GM18508 (cell line): ENCODE measurements at regions not wholly inside any gene's neighbourhood (a gene's known extent, or its start where the extent isn't known, plus 50 kb on each side); places are given as distances from the start of the nearest gene placed in this dataset.

Experiments used
- ATAC-seq: cut with Tn5 transposase; IDR thresholded peaks from one replicate; pipeline ENCODE4 v1.9.1; 2021; ENCODE audit warnings: moderate number of reproducible peaks; ENCODE audit not compliant: insufficient read depth, unreplicated experiment

DNA sequence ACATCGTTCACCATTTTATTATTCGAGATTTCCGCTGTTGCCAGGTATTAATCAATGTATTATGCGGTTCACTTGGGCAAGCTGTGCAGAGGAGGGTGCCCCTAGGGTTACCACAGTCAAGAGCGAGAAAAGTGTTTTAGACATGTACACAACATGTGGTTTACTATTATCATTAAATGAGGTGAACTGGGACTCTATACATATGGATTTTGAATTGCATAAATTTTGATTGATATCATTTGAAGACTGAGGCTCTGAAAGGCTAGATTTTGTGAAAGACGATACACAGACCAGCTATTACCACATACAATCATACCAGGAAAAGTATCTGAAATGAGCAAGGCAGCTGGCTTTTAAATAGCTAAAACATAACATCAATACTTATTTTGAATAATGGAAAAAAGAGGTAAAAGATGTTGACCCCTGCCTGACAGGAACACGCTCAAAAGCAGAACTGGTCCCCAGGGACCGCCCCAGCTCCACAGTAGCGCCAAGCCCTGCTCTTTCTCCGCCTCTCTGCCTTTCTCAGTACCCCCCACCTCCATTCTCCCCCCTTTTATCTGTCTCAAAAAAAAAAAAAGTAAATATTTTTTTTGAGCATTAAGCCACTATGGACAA is 413.4 kb upstream of the MKI67 start:
- no peak for ATAC-seq

GRCh38 chr10:128540128-128540762 is 414.0 kb upstream of the MKI67 start:
- ATAC-seq: no peak

GRCh38 chr10:128540781-128541761 is 414.8 kb upstream of the MKI67 start:
- no peak for ATAC-seq

GRCh38 chr10:128541926-128542475 is 415.8 kb upstream of the MKI67 start:
- ATAC-seq: no peak

DNA sequence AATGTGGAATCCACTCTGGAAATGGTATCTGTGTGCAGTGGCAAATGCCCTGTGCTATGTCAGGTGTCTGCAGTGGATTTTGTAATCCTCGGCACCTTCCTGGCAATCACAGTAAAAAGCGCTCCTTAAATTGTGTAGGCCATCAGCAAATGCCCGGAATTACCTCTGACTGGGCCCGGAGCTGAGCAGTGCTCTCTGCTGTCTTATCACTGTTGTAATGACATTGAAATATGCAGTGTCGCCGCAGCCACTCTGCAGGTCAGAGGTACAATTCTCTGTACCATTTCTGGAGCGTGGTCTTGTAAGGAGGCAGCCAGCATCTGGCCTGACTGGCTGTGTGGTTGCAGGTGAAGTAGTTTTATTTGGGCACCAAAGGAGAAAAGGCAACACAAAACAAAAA is 416.4 kb upstream of the MKI67 start:
- no peak for ATAC-seq

DNA sequence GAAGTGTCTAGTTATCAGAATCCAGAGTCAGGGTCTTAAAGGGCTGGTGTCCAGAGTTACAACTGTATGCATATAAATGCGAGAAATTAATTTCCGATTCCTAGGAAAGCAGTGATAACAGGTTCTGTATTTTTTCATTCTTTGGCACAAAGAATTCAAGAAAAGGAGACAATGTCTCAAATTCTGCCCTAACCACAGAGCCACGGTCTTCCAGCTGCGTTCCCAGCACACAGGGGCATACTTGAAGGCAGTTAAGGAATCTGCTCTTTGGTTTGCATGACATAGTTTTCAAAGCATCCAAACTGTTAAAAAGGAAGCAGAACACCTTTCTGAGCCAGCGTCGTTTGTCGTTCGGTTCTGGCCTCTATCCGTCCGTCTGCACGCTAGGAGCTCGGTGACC is 416.9 kb upstream of the MKI67 start:
- no peak for ATAC-seq

DNA sequence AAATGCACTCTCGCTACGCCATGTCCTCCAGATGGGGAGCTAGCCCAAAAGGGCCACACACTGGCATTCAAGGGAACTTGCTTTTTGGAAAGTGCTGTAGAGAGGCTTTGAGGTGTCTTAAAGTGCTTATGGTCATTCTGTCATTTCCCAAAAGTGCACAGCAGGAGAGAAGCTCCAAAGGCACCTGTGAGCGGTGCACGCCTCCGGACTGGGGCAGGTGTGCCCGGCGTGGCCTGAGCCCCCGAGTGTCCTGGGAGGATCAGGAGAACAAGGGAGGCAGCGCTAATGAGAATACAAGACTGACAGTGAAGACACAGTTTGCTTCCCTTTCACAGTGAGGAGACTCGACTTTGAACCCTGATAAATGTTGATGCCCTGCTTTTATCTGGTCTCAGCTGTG is 419.0 kb upstream of the MKI67 start:
- ATAC-seq: no peak

- ATAC-seq: no peak
Measured at GRCh38 chr10:128546651-128547165, 420.5 kb upstream of the MKI67 start.

DNA sequence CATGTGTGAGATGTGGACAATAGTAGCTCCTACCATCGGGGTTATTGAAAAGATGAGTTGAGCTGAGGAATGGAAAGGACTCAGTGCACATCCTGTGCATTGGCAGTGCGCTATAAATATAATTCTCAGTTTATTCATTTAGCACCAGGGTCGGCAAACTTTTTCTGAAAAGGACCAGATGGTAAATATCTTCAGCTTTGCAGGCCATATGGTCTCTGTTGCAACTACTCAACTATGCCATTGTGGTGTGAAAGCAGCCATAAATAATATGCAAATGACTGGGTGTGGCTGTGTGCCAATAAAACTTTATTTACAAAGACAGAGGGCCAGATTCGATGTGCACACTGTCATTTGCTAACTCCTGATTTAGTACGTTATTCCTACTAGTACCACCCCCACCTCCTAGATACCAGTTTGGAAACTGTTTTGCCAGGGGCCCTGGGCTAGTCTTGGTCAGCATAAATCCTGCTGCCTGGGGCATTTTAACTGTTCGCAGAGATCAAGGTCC is 422.9 kb upstream of the MKI67 start:
- no peak for ATAC-seq

GRCh38 chr10:128550045-128550444 is 423.8 kb upstream of the MKI67 start:
- ATAC-seq: no peak

GRCh38 chr10:128551475-128551874 is 425.3 kb upstream of the MKI67 start:
- no peak for ATAC-seq

GRCh38 chr10:128553755-128554154 is 427.5 kb upstream of the MKI67 start:
- no peak for ATAC-seq

- no peak for ATAC-seq
Measured at GRCh38 chr10:128556182-128557110, 430.2 kb upstream of the MKI67 start.

DNA sequence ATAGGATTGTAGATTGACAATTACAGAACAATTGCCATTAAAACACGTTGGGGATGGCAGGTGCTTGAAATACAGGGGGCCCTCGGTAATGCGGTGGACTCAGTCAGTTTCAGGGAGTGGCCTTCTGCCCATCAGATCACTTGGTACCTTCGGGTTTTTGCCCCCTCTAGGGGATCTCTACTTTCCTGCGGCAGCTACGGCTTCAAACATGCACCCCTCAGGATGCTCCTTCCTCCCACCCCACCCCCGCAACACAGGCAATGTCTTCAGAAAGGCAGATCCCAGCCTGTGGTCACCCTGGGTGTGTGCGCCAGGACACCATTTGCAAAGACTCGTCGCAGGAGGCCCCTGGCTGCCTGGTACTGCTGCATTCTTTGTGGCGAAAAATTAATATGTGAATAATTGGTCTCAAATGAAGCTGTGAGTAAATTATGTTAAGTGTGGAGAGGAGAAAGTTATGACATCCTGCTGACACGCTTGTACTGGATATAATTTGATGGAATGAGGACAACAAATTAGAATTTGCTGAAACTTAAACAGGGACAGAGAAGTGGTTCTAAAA is 431.0 kb upstream of the MKI67 start:
- no peak for ATAC-seq

DNA sequence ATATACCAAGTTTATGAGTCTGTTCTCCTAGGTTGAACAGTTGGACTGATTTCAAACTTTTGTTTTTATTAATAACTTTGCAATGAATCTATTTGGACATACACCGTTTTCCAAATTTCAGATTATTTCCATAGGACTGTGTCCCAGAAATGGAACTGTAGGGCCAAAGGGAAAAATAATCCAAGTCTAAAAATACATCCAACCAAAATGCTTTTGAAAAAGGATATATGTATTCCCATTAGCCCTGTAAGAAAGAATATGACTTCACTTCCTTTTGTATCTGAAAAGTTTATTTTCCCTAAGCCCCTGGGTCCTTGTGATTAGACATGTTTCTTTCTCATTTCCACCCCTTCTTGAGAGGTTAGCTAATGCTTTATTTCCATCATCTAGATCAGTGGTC is 434.2 kb upstream of the MKI67 start:
- no peak for ATAC-seq

DNA sequence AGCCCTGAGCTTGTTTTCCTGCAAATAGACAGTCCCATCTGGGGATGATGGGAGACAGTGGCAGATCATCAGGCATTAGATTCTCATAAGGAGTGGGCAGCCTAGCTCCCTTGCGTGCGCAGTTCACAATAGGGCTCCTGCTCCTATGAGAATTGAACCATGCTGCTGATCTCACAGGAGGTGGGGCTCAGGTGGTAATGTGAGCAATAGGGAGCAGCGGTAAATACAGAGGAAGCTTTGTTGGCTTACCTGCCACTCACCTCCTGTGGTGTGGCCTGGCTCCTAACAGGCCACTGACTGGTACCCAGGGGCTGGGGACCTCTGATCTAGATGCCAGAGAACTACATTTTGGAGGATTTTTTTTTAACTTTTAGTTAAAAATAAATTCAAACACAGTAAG is 434.8 kb upstream of the MKI67 start:
- ATAC-seq: no peak

- no peak for ATAC-seq
Measured at GRCh38 chr10:128563387-128563786, 437.2 kb upstream of the MKI67 start.

- no peak for ATAC-seq
Measured at GRCh38 chr10:128563904-128564303, 437.7 kb upstream of the MKI67 start.

DNA sequence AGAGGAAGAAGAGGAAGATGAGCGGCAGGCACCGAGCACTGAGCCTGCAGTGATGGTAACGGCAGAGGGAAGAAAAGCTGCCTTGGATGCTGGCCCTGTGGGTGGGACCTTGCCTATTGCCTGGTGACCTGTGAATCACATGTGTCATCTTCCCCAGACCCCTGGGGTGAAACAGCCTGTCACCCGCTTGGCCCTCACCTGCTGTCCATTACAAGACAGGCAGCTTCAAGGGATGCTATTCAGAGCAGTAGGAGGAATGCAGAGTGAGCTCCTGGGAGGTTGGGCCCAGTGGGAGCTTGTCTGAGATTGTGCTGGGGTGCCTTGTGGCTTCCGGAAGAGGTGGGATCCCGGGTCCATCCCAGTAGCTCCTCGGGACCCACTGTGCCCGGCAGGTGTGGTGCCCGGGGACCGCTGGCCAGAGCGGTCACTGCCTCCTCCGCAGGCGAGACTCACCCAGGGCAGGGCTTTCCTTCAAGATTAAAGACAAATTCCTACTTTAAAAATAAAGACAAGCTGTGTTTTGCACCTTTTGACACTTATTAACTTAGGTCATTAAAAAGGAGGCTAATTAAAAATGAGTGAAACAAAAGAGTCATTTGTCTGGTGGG is 440.2 kb upstream of the MKI67 start:
- no peak for ATAC-seq
